A549 (cell line): ENCODE measurements at regions not wholly inside any gene's neighbourhood (a gene's known extent, or its start where the extent isn't known, plus 50 kb on each side); places are given as distances from the start of the nearest gene placed in this dataset.

ENCODE experiments used
- BHLHE40 ChIP-seq: IDR thresholded peaks from 2 replicates; pipeline ENCODE4 v1.6.1; 2012; ENCODE audit warnings: low read depth, low read length, inconsistent platforms
- EP300 ChIP-seq, 2 experiments: fragments of >200 bp; sonication (Bioruptor Twin); formaldehyde crosslinking; IDR thresholded peaks; 2 replicates in 1 of 2; 3 replicates in 1 of 2; pipeline ENCODE4 v1.6.1; 2016 to 2017
- ESRRA ChIP-seq: fragments of 150-350 bp; IDR thresholded peaks from 2 replicates; pipeline ENCODE4 v1.6.1; 2014; ENCODE audit warnings: mild to moderate bottlenecking, low read length, borderline replicate concordance
- JUN ChIP-seq, 2 experiments: fragments of >200 bp; sonication (Bioruptor Twin); formaldehyde crosslinking; IDR thresholded peaks; 2 replicates in 1 of 2; 3 replicates in 1 of 2; pipeline ENCODE4 v1.6.1; 2016 to 2017
- NPAS2 ChIP-seq: fragments of 250-450 bp; sonication (Bioruptor Pico); IDR thresholded peaks from 2 replicates; pipeline ENCODE4 v1.8.0; 2022; ENCODE audit warnings: mild to moderate bottlenecking, moderate library complexity, borderline replicate concordance
- POLR2A ChIP-seq: IDR thresholded peaks from 2 replicates; pipeline ENCODE4 v1.6.1; 2012; ENCODE audit warnings: mild to moderate bottlenecking, low read length
- RAD21 ChIP-seq, 2 experiments: fragments of >200 bp in 1 of 2; sonication (Bioruptor Twin) in 1 of 2; formaldehyde crosslinking in 1 of 2; IDR thresholded peaks in 1 of 2; conservative IDR thresholded peaks in 1 of 2; 2 replicates in 1 of 2; 3 replicates in 1 of 2; pipeline ENCODE4 v1.6.1; 2012 to 2018; ENCODE audit warnings: inconsistent platforms in 1 of 2
- RCOR1 ChIP-seq: fragments of 150-350 bp; IDR thresholded peaks from 2 replicates; pipeline ENCODE4 v1.6.1; 2014; ENCODE audit warnings: antibody characterized with exemption, low read length, low read depth
- RFX5 ChIP-seq: fragments of 450-650 bp; IDR thresholded peaks from 2 replicates; pipeline ENCODE4 v1.7.1; 2014; ENCODE audit warnings: antibody characterized with exemption, mild to moderate bottlenecking, moderate library complexity
- SMC3 ChIP-seq: fragments of >200 bp; sonication (Bioruptor Twin); formaldehyde crosslinking; IDR thresholded peaks from 3 replicates; pipeline ENCODE4 v1.6.1; 2018; ENCODE audit warnings: inconsistent platforms
- ZFP36 ChIP-seq: fragments of 450-650 bp; IDR thresholded peaks from 2 replicates; pipeline ENCODE4 v1.6.1; 2014; ENCODE audit warnings: borderline replicate concordance; ENCODE audit not compliant: partially characterized antibody
- TF ChIP-seq, protein P1 (sequence below): fragments of >200 bp; sonication (Bioruptor Twin); formaldehyde crosslinking; IDR thresholded peaks from 3 replicates; pipeline ENCODE4 v1.5.1; 2016
- TF ChIP-seq, protein P2 (sequence below): fragments of 200-600 bp; sonication (generic); IDR thresholded peaks from 2 replicates; pipeline ENCODE4 v1.6.1; 2016; ENCODE audit warnings: antibody characterized with exemption, mild to moderate bottlenecking, moderate library complexity

DNA sequence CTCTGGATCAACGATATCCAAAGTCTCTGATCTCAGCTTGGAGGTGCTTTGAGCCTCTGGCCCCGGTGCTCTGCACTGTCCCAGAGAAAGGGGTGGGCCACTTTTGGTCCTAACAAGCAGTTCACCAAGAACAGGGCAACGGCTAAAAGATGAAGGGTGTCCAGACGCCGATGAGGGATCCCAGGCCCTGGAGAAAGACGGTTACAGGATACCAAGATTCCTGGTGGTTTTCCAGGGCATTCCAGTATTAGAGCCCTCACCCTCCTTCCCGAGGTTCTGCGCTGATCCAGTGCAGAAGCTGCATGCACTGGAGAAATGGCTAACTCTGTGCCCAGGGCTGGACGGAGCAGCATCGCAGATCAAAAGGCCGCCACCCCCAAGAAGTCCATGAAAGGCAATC, 149.9 kb upstream of the IRF2BP2 start:
- TF ChIP-seq RCOR1, result no peak
- TF ChIP-seq, protein P1, sequence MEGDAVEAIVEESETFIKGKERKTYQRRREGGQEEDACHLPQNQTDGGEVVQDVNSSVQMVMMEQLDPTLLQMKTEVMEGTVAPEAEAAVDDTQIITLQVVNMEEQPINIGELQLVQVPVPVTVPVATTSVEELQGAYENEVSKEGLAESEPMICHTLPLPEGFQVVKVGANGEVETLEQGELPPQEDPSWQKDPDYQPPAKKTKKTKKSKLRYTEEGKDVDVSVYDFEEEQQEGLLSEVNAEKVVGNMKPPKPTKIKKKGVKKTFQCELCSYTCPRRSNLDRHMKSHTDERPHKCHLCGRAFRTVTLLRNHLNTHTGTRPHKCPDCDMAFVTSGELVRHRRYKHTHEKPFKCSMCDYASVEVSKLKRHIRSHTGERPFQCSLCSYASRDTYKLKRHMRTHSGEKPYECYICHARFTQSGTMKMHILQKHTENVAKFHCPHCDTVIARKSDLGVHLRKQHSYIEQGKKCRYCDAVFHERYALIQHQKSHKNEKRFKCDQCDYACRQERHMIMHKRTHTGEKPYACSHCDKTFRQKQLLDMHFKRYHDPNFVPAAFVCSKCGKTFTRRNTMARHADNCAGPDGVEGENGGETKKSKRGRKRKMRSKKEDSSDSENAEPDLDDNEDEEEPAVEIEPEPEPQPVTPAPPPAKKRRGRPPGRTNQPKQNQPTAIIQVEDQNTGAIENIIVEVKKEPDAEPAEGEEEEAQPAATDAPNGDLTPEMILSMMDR, result no peak
- TF ChIP-seq EP300 (IDR thresholded peaks at IDR 0.05), result no peak
- no peak for TF ChIP-seq BHLHE40
- TF ChIP-seq, protein P2, sequence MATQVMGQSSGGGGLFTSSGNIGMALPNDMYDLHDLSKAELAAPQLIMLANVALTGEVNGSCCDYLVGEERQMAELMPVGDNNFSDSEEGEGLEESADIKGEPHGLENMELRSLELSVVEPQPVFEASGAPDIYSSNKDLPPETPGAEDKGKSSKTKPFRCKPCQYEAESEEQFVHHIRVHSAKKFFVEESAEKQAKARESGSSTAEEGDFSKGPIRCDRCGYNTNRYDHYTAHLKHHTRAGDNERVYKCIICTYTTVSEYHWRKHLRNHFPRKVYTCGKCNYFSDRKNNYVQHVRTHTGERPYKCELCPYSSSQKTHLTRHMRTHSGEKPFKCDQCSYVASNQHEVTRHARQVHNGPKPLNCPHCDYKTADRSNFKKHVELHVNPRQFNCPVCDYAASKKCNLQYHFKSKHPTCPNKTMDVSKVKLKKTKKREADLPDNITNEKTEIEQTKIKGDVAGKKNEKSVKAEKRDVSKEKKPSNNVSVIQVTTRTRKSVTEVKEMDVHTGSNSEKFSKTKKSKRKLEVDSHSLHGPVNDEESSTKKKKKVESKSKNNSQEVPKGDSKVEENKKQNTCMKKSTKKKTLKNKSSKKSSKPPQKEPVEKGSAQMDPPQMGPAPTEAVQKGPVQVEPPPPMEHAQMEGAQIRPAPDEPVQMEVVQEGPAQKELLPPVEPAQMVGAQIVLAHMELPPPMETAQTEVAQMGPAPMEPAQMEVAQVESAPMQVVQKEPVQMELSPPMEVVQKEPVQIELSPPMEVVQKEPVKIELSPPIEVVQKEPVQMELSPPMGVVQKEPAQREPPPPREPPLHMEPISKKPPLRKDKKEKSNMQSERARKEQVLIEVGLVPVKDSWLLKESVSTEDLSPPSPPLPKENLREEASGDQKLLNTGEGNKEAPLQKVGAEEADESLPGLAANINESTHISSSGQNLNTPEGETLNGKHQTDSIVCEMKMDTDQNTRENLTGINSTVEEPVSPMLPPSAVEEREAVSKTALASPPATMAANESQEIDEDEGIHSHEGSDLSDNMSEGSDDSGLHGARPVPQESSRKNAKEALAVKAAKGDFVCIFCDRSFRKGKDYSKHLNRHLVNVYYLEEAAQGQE, result no peak
- TF ChIP-seq RFX5, result no peak
- no peak for TF ChIP-seq POLR2A
- no peak for TF ChIP-seq RAD21 (conservative IDR thresholded peaks at IDR 0.05 in 1 of 2, IDR thresholded peaks at IDR 0.05 in 1 of 2)
- no peak for TF ChIP-seq ZFP36
- no peak for TF ChIP-seq NPAS2 (CRISPR knock-in tag)
- no peak for TF ChIP-seq JUN (IDR thresholded peaks at IDR 0.05)
- TF ChIP-seq SMC3, result no peak
- TF ChIP-seq ESRRA, result no peak
